Inferior parietal cortex (tissue), 1 donor: ENCODE measurements at regions not wholly inside any gene's neighbourhood (a gene's known extent, or its start where the extent isn't known, plus 50 kb on each side); places are given as distances from the start of the nearest gene placed in this dataset.

Experiments
- DNase-seq: peaks from one replicate; pipeline ENCODE4 v3.0.0-alpha.2; 2016; ENCODE audit errors: extremely low spot score

- no peak for DNase-seq
Observed at GRCh38 chr15:70351391-70351790, 253.7 kb upstream of the TLE3 start.

- DNase-seq, result no peak
Observed at GRCh38 chr15:70348581-70349344, 251.0 kb upstream of the TLE3 start.

- no peak for DNase-seq
Observed at GRCh38 chr15:70348226-70348543, 250.5 kb upstream of the TLE3 start.

- no peak for DNase-seq
Observed at GRCh38 chr15:70347321-70348225, 249.9 kb upstream of the TLE3 start.

- no peak for DNase-seq
Observed at GRCh38 chr15:70345251-70346019, 247.7 kb upstream of the TLE3 start.

GRCh38 chr15:70344666-70345065, 246.9 kb upstream of the TLE3 start:
- DNase-seq, result no peak

- no peak for DNase-seq
Observed at GRCh38 chr15:70343961-70344621, 246.4 kb upstream of the TLE3 start.

- DNase-seq, result no peak
Observed at GRCh38 chr15:70342554-70343548, 245.1 kb upstream of the TLE3 start.

GRCh38 chr15:70342141-70342540, 244.4 kb upstream of the TLE3 start:
- no peak for DNase-seq

- DNase-seq, result no peak
Observed at GRCh38 chr15:70341566-70341965, 243.8 kb upstream of the TLE3 start.

- no peak for DNase-seq
Observed at GRCh38 chr15:70340494-70340870, 242.8 kb upstream of the TLE3 start.

GRCh38 chr15:70339571-70340493, 242.1 kb upstream of the TLE3 start:
- DNase-seq, result no peak

- DNase-seq, result no peak
Observed at GRCh38 chr15:70337277-70338186, 239.8 kb upstream of the TLE3 start.

- no peak for DNase-seq
Observed at GRCh38 chr15:70336425-70337009, 238.8 kb upstream of the TLE3 start.

- no peak for DNase-seq
Observed at GRCh38 chr15:70334286-70334685, 236.6 kb upstream of the TLE3 start.

GRCh38 chr15:70329179-70329578, 231.5 kb upstream of the TLE3 start:
- DNase-seq, result no peak

GRCh38 chr15:70328679-70329115, 231.0 kb upstream of the TLE3 start:
- DNase-seq, result no peak
